ENCODE measurements at regions not wholly inside any gene's neighbourhood (a gene's known extent, or its start where the extent isn't known, plus 50 kb on each side); places are given as distances from the start of the nearest gene placed in this dataset.
"Not testable (repeated sequence)": the region's sequence is repeated elsewhere in the genome, so short reads cannot be mapped to it uniquely, and the experiment has no call there.

- DNase-seq, result peak; percentile 35 to 80
These were observed 103.1 kb upstream of the LSM6 start for GRCh38 chr4:146072376-146072775.

- no peak for DNase-seq
These were observed 104.1 kb upstream of the LSM6 start for GRCh38 chr4:146071390-146071789.

- no peak for DNase-seq
These were observed 112.4 kb upstream of the LSM6 start for GRCh38 chr4:146063143-146063542.

- DNase-seq, result no peak
These were observed 113.2 kb upstream of the LSM6 start for GRCh38 chr4:146062340-146062739.

- no peak for DNase-seq
These were observed 113.7 kb upstream of the LSM6 start for GRCh38 chr4:146061610-146062334.

GRCh38 chr4:146059865-146060264 lies 115.7 kb upstream of the LSM6 start:
- peak; percentile 64 to 72 for DNase-seq

GRCh38 chr4:146059151-146059550 lies 116.4 kb upstream of the LSM6 start:
- DNase-seq, result peak; percentile 30 to 37

- DNase-seq, result no peak
These were observed 117.0 kb upstream of the LSM6 start for GRCh38 chr4:146058531-146058930.

GRCh38 chr4:146054676-146055075 lies 116.1 kb upstream of the ZNF827 start:
- no peak for DNase-seq

GRCh38 chr4:146053891-146054290 lies 115.3 kb upstream of the ZNF827 start:
- DNase-seq, result no peak

GRCh38 chr4:146051728-146052391 lies 113.2 kb upstream of the ZNF827 start:
- DNase-seq, result no peak

- no peak for DNase-seq
These were observed 112.6 kb upstream of the ZNF827 start for GRCh38 chr4:146051223-146051622.

GRCh38 chr4:146049802-146050201 lies 111.2 kb upstream of the ZNF827 start:
- no peak for DNase-seq

- DNase-seq, result not testable (repeated sequence)
These were observed 109.1 kb upstream of the ZNF827 start for GRCh38 chr4:146047768-146048167.

- no peak for DNase-seq
These were observed 102.7 kb upstream of the ZNF827 start for GRCh38 chr4:146041139-146042004.

- DNase-seq, result no peak
These were observed 102.0 kb upstream of the ZNF827 start for GRCh38 chr4:146040623-146041022.

GRCh38 chr4:146033149-146033548 lies 94.5 kb upstream of the ZNF827 start:
- DNase-seq, result no peak

GRCh38 chr4:146032234-146032860 lies 93.7 kb upstream of the ZNF827 start:
- DNase-seq, result no peak

- DNase-seq, result peak; percentile 4 to 28
These were observed 91.5 kb upstream of the ZNF827 start for GRCh38 chr4:146029939-146030710.

GRCh38 chr4:146029147-146029546 lies 90.5 kb upstream of the ZNF827 start:
- DNase-seq, result no peak

- no peak for DNase-seq
These were observed 89.1 kb upstream of the ZNF827 start for GRCh38 chr4:146027761-146028160.

- DNase-seq, result no peak
These were observed 84.8 kb upstream of the ZNF827 start for GRCh38 chr4:146023334-146023967.
